C4-2B (cell line): ENCODE measurements at regions not wholly inside any gene's neighbourhood (a gene's known extent, or its start where the extent isn't known, plus 50 kb on each side); places are given as distances from the start of the nearest gene placed in this dataset.

Experiments
- ZFX ChIP-seq: fragments of 450-650 bp; IDR thresholded peaks from 2 replicates; pipeline ENCODE4 v1.6.1; 2017
- TF ChIP-seq, protein P1 (sequence below): fragments of 450-650 bp; conservative IDR thresholded peaks from 2 replicates; pipeline ENCODE4 v1.5.1; 2017; ENCODE audit warnings: mild to moderate bottlenecking

GRCh38 chr3:176856721-176857120 is 340.6 kb downstream of the TBL1XR1 start:
- TF ChIP-seq, protein P1, sequence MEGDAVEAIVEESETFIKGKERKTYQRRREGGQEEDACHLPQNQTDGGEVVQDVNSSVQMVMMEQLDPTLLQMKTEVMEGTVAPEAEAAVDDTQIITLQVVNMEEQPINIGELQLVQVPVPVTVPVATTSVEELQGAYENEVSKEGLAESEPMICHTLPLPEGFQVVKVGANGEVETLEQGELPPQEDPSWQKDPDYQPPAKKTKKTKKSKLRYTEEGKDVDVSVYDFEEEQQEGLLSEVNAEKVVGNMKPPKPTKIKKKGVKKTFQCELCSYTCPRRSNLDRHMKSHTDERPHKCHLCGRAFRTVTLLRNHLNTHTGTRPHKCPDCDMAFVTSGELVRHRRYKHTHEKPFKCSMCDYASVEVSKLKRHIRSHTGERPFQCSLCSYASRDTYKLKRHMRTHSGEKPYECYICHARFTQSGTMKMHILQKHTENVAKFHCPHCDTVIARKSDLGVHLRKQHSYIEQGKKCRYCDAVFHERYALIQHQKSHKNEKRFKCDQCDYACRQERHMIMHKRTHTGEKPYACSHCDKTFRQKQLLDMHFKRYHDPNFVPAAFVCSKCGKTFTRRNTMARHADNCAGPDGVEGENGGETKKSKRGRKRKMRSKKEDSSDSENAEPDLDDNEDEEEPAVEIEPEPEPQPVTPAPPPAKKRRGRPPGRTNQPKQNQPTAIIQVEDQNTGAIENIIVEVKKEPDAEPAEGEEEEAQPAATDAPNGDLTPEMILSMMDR = no peak
- TF ChIP-seq ZFX = no peak
